T-cell (primary cell): ENCODE measurements at regions not wholly inside any gene's neighbourhood (a gene's known extent, or its start where the extent isn't known, plus 50 kb on each side); places are given as distances from the start of the nearest gene placed in this dataset.

Experiments used
- ATAC-seq, 4 experiments: fragments of 200-7000 bp in 3 of 4; fragments of 150-1000 bp in 1 of 4; cut with Tn5 transposase; replicated peaks in 1 of 4; 1 replicate in 3 of 4; 2 replicates in 1 of 4; pipeline ENCODE4 v1.10.0; 2021; ENCODE audit warnings: moderate library complexity in 3 of 4, mild to moderate bottlenecking in 2 of 4, moderate number of reproducible peaks in 1 of 4
- CTCF ChIA-PET, 2 donors: fragments of 300-600 bp; sonication (Branson Sonifier 250); formaldehyde crosslinking; loops; one replicate each; lab custom pipeline; 2022; ENCODE audit warnings: antibody characterized with exemption in 2 of 2; lab: Charles Lee
- POLR2A ChIA-PET, 2 donors: fragments of 300-600 bp; sonication (Branson Sonifier 250); formaldehyde crosslinking; loops; one replicate each; lab custom pipeline; 2022; ENCODE audit warnings: antibody characterized with exemption in 2 of 2; lab: Charles Lee
- DNase-seq, 35 experiments: peaks; one replicate each; pipeline versions ENCODE4 v3.0.0 to v3.0.0-alpha.2; 2013 to 2023
- H3K27ac ChIP-seq: one replicate; pipeline ENCODE4 v1.5.1; 2013; ENCODE audit warnings: low read length
- H3K27me3 ChIP-seq, 2 experiments: replicated peaks in 1 of 2; 1 replicate in 1 of 2; 2 replicates in 1 of 2; pipeline versions ENCODE4 v1.6.1 to v1.7.0; 2013; ENCODE audit warnings: low read length in 1 of 2, mixed read lengths in 1 of 2; ENCODE audit not compliant: control insufficient read depth in 2 of 2, insufficient read depth in 2 of 2; ENCODE audit errors: extremely low read depth in 1 of 2
- H3K36me3 ChIP-seq, 2 donors: 1 replicate in 1 of 2; 2 replicates in 1 of 2; pipeline versions ENCODE4 v1.6.1 to v1.7.0; 2013; ENCODE audit warnings: low read length in 1 of 2; ENCODE audit not compliant: control insufficient read depth in 2 of 2, insufficient read depth in 1 of 2; ENCODE audit errors: extremely low read depth in 1 of 2
- H3K4me1 ChIP-seq, 2 experiments: 1 replicate in 1 of 2; 2 replicates in 1 of 2; pipeline versions ENCODE4 v1.6.1 to v1.7.0; 2013; ENCODE audit warnings: low read length in 2 of 2, mixed read lengths in 1 of 2; ENCODE audit not compliant: insufficient read depth in 2 of 2, control insufficient read depth in 1 of 2; ENCODE audit errors: extremely low read depth in 1 of 2
- H3K4me3 ChIP-seq, 2 donors: 1 replicate in 1 of 2; 2 replicates in 1 of 2; pipeline versions ENCODE4 v1.5.1 to v1.7.0; 2013; ENCODE audit warnings: mild to moderate bottlenecking in 2 of 2, low read length in 1 of 2, moderate library complexity in 1 of 2; ENCODE audit not compliant: control insufficient read depth in 1 of 2; ENCODE audit errors: extremely low read depth in 1 of 2
- H3K9me3 ChIP-seq: 2 replicates; pipeline ENCODE4 v1.7.0; 2013
- H3K27ac Mint-ChIP-seq, 2 donors: one replicate each; pipeline ENCODE4 v1.8.0; 2020 to 2021; ENCODE audit warnings: mild to moderate bottlenecking in 2 of 2, mixed read lengths in 2 of 2
- H3K27me3 Mint-ChIP-seq, 2 donors: one replicate each; pipeline ENCODE4 v1.8.0; 2021 to 2022; ENCODE audit warnings: mixed read lengths in 2 of 2
- H3K36me3 Mint-ChIP-seq: one replicate; pipeline ENCODE4 v1.8.0; 2021; ENCODE audit warnings: mixed read lengths
- H3K4me1 Mint-ChIP-seq, 3 donors: one replicate each; pipeline ENCODE4 v1.8.0; 2020 to 2022; ENCODE audit warnings: mixed read lengths in 3 of 3, mild to moderate bottlenecking in 1 of 3
- H3K4me3 Mint-ChIP-seq, 3 donors: one replicate each; pipeline ENCODE4 v1.8.0; 2020 to 2022; ENCODE audit warnings: mild to moderate bottlenecking in 3 of 3, mixed read lengths in 3 of 3, moderate library complexity in 3 of 3
- H3K9me3 Mint-ChIP-seq, 3 donors: one replicate each; pipeline ENCODE4 v1.8.0; 2020 to 2022; ENCODE audit warnings: mixed read lengths in 3 of 3
- WGBS: methylation state at CpG from one replicate; pipeline ENCODE4 v1.1.5; 2013; ENCODE audit warnings: missing lambda C conversion rate; ENCODE audit not compliant: insufficient coverage; 5-methylcytosine and 5-hydroxymethylcytosine counted together

GRCh38 chr1:213656039-213656438, 331.7 kb upstream of the PROX1 start:
- no peaks in the 10 kb centered on the region for H3K27me3 ChIP-seq
- POLR2A ChIA-PET, result no interaction called here
- H3K4me3 Mint-ChIP-seq, result no peak overlapping the region
- H3K4me3 ChIP-seq, result no peak overlapping the region
- no CpG with 5 or more reads among the region's 3 CpGs for WGBS
- H3K9me3 Mint-ChIP-seq, result no peaks in the 10 kb centered on the region
- ATAC-seq, result no peak
- no peaks in the 10 kb centered on the region for H3K9me3 ChIP-seq
- H3K36me3 Mint-ChIP-seq, result no peaks in the 10 kb centered on the region
- CTCF ChIA-PET, result no interaction called here
- no peaks in the 10 kb centered on the region for H3K4me1 Mint-ChIP-seq
- no peaks in the 10 kb centered on the region for H3K27me3 Mint-ChIP-seq
- H3K27ac Mint-ChIP-seq, result no peak overlapping the region
- H3K36me3 ChIP-seq, result no peaks in the 10 kb centered on the region
- H3K27ac ChIP-seq, result no peak overlapping the region
- no peaks in the 10 kb centered on the region for H3K4me1 ChIP-seq
- DNase-seq, result no peak

GRCh38 chr1:213656503-213656902, 331.3 kb upstream of the PROX1 start:
- H3K27me3 ChIP-seq, result no peaks in the 10 kb centered on the region
- ChIA-PET CTCF (no interaction called here), POLR2A (no interaction called here)

GRCh38 chr1:213657013-213657412, 330.8 kb upstream of the PROX1 start:
- Histone ChIP-seq H3K4me1 (no peaks in the 10 kb centered on the region), H3K27me3 (no peaks in the 10 kb centered on the region), H3K36me3 (no peaks in the 10 kb centered on the region), H3K4me3 (no peak overlapping the region), H3K27ac (no peak overlapping the region), H3K9me3 (no peaks in the 10 kb centered on the region)
- DNase-seq, result no peak
- Mint-ChIP-seq H3K9me3 (no peaks in the 10 kb centered on the region), H3K4me3 (no peak overlapping the region), H3K4me1 (no peaks in the 10 kb centered on the region), H3K27ac (no peak overlapping the region), H3K36me3 (no peaks in the 10 kb centered on the region), H3K27me3 (peaks cover 0 to 3% of the 10 kb centered on the region in 2 donors)
- ATAC-seq, result no peak
- CTCF ChIA-PET, result no interaction called here
- WGBS, result 71% methylated on average over 1 of the region's 3 CpGs
- POLR2A ChIA-PET, result no interaction called here

More at GRCh38 chr1:213656503-213656902, 331.3 kb upstream of the PROX1 start:
- no peak overlapping the region for H3K4me3 ChIP-seq
- 55% methylated on average over 2 of the region's 3 CpGs for WGBS
- no peak for ATAC-seq
- Mint-ChIP-seq H3K9me3 (no peaks in the 10 kb centered on the region), H3K36me3 (no peaks in the 10 kb centered on the region), H3K27ac (no peak overlapping the region), H3K4me1 (no peaks in the 10 kb centered on the region), H3K4me3 (no peak overlapping the region), H3K27me3 (peaks cover 0 to 3% of the 10 kb centered on the region in 2 donors)
- no peaks in the 10 kb centered on the region for H3K4me1 ChIP-seq
- H3K27ac ChIP-seq, result no peak overlapping the region
- no peak for DNase-seq
- H3K36me3 ChIP-seq, result no peaks in the 10 kb centered on the region
- no peaks in the 10 kb centered on the region for H3K9me3 ChIP-seq

- Mint-ChIP-seq H3K27me3 (peaks cover 0 to 8% of the 10 kb centered on the region in 2 donors), H3K27ac (no peak overlapping the region), H3K36me3 (no peaks in the 10 kb centered on the region), H3K9me3 (no peaks in the 10 kb centered on the region), H3K4me1 (no peaks in the 10 kb centered on the region), H3K4me3 (no peak overlapping the region)
- ATAC-seq, result no peak
- no peak for DNase-seq
- no peaks in the 10 kb centered on the region for H3K9me3 ChIP-seq
- H3K4me3 ChIP-seq, result no peak overlapping the region
- ChIA-PET POLR2A (no interaction called here), CTCF (no interaction called here)
- H3K36me3 ChIP-seq, result no peaks in the 10 kb centered on the region
- H3K27me3 ChIP-seq, result no peaks in the 10 kb centered on the region
- WGBS, result 100% methylated on average over 1 of the region's 2 CpGs
- H3K27ac ChIP-seq, result no peak overlapping the region
- H3K4me1 ChIP-seq, result no peaks in the 10 kb centered on the region
These were observed 329.9 kb upstream of the PROX1 start for GRCh38 chr1:213657879-213658278.

- Mint-ChIP-seq H3K27ac (no peak overlapping the region), H3K4me3 (no peak overlapping the region), H3K9me3 (no peaks in the 10 kb centered on the region), H3K27me3 (peaks cover 0 to 8% of the 10 kb centered on the region in 2 donors), H3K4me1 (no peaks in the 10 kb centered on the region), H3K36me3 (no peaks in the 10 kb centered on the region)
- no peaks in the 10 kb centered on the region for H3K36me3 ChIP-seq
- ATAC-seq (no peak), DNase-seq (no peak)
- ChIA-PET POLR2A (no interaction called here), CTCF (no interaction called here)
- no peaks in the 10 kb centered on the region for H3K27me3 ChIP-seq
- H3K9me3 ChIP-seq, result no peaks in the 10 kb centered on the region
- H3K4me3 ChIP-seq, result no peak overlapping the region
- WGBS, result 100% methylated on average over 1 of the region's 2 CpGs
- no peak overlapping the region for H3K27ac ChIP-seq
- no peaks in the 10 kb centered on the region for H3K4me1 ChIP-seq
These were observed 329.3 kb upstream of the PROX1 start for GRCh38 chr1:213658457-213658856.

GRCh38 chr1:213659580-213660547, 327.9 kb upstream of the PROX1 start:
- WGBS, result no CpG with 5 or more reads among the region's 8 CpGs
- no peaks in the 10 kb centered on the region for H3K36me3 ChIP-seq
- no peak overlapping the region for H3K27ac ChIP-seq
- Mint-ChIP-seq H3K9me3 (no peaks in the 10 kb centered on the region), H3K36me3 (no peaks in the 10 kb centered on the region), H3K27ac (no peak overlapping the region), H3K4me3 (no peak overlapping the region), H3K4me1 (no peaks in the 10 kb centered on the region), H3K27me3 (peaks cover 0 to 8% of the 10 kb centered on the region in 2 donors)
- CTCF ChIA-PET, result no interaction called here
- no peaks in the 10 kb centered on the region for H3K27me3 ChIP-seq
- DNase-seq (no peak), ATAC-seq (no peak)
- H3K4me3 ChIP-seq, result no peak overlapping the region
- POLR2A ChIA-PET, result no interaction called here
- no peaks in the 10 kb centered on the region for H3K4me1 ChIP-seq
- H3K9me3 ChIP-seq, result no peaks in the 10 kb centered on the region
